Stomach (tissue), 8 donors: ENCODE measurements at regions not wholly inside any gene's neighbourhood (a gene's known extent, or its start where the extent isn't known, plus 50 kb on each side); places are given as distances from the start of the nearest gene placed in this dataset.

Experiments
- DNase-seq, 2 donors: peaks; one replicate each; pipeline versions ENCODE4 v3.0.0 to v3.0.0-alpha.2; 2013 to 2019
- H3K27ac ChIP-seq, 5 donors: fragments of 200-600 bp in 4 of 5; sonication (generic) in 4 of 5; one replicate each; pipeline ENCODE4 v1.5.1; 2013 to 2019; ENCODE audit warnings: mild to moderate bottlenecking in 1 of 5, moderate library complexity in 1 of 5
- H3K27me3 ChIP-seq, 3 donors: fragments of 200-600 bp; sonication (generic); one replicate each; pipeline ENCODE4 v1.5.1; 2017 to 2019; ENCODE audit warnings: mixed run types in 1 of 3
- H3K36me3 ChIP-seq, 4 donors: fragments of 200-600 bp; sonication (generic); 1 replicate in 3 of 4; 2 replicates in 1 of 4; pipeline ENCODE4 v1.5.1; 2016 to 2019
- H3K4me1 ChIP-seq, 4 donors: fragments of 200-600 bp; sonication (generic); one replicate each; pipeline ENCODE4 v1.5.1; 2016 to 2019
- H3K4me3 ChIP-seq, 4 donors: fragments of 200-600 bp; sonication (generic) in 3 of 4; one replicate each; pipeline ENCODE4 v1.5.1; 2016 to 2019; ENCODE audit warnings: mild to moderate bottlenecking in 1 of 4
- H3K9me3 ChIP-seq, 4 donors: fragments of 200-600 bp; sonication (generic); one replicate each; pipeline ENCODE4 v1.5.1; 2016 to 2019
- EP300 ChIP-seq: sonication (generic); formaldehyde crosslinking; IDR thresholded peaks from one replicate; pipeline ENCODE4 v1.6.1; 2017; ENCODE audit warnings: antibody characterized with exemption
- POLR2A ChIP-seq, 4 donors: fragments of 450-650 bp; IDR thresholded peaks; one replicate each; pipeline ENCODE4 v1.6.1; 2016; ENCODE audit warnings: antibody characterized with exemption in 4 of 4, control low read depth in 2 of 4, mild to moderate bottlenecking in 1 of 4, moderate library complexity in 1 of 4
- POLR2AphosphoS5 ChIP-seq, 3 donors: sonication (generic); formaldehyde crosslinking; IDR thresholded peaks; one replicate each; pipeline ENCODE4 v1.6.1; 2016; ENCODE audit warnings: antibody characterized with exemption in 3 of 3
- WGBS, 5 donors: extraction: QIAGEN DNeasy Blood & Tissue Kit in 3 of 5; methylation state at CpG; one replicate each; pipeline versions ENCODE4 v1.1.5 to v1.1.7; 2013 to 2018; 5-methylcytosine and 5-hydroxymethylcytosine counted together
- intact Hi-C: fragments of 100-400 bp; cut with DNase I; formaldehyde crosslinking; loops from one replicate; pipeline ENCODE4 v1.15.1; 2023; ENCODE audit warnings: low total_unique reads
- TF ChIP-seq, protein P1 (sequence below), 7 experiments: fragments of 450-650 bp in 4 of 7; fragments of 200-600 bp in 3 of 7; sonication (generic) in 3 of 7; IDR thresholded peaks; one replicate each; pipeline ENCODE4 v1.5.1; 2016 to 2019; ENCODE audit warnings: antibody characterized with exemption in 7 of 7, control low read depth in 2 of 7, mild to moderate bottlenecking in 1 of 7
- donor health status: healthy with polysubstance abuse.
- donor health status: Bipolar disorder and iron deficiency.
- donor health status: healthy.

- peaks cover under 1 to 43% (median 31%) of the 10 kb centered on the region in 4 donors for H3K9me3 ChIP-seq
- no peaks in the 10 kb centered on the region for H3K36me3 ChIP-seq
- intact Hi-C loops = no loop called here
- no peak overlapping the region for H3K4me3 ChIP-seq
- no peaks in the 10 kb centered on the region for H3K4me1 ChIP-seq
- TF ChIP-seq POLR2AphosphoS5 (IDR thresholded peaks at IDR 0.05) (no peak), EP300 (no peak), POLR2A (IDR thresholded peaks at IDR 0.05) (no peak)
- TF ChIP-seq, protein P1, sequence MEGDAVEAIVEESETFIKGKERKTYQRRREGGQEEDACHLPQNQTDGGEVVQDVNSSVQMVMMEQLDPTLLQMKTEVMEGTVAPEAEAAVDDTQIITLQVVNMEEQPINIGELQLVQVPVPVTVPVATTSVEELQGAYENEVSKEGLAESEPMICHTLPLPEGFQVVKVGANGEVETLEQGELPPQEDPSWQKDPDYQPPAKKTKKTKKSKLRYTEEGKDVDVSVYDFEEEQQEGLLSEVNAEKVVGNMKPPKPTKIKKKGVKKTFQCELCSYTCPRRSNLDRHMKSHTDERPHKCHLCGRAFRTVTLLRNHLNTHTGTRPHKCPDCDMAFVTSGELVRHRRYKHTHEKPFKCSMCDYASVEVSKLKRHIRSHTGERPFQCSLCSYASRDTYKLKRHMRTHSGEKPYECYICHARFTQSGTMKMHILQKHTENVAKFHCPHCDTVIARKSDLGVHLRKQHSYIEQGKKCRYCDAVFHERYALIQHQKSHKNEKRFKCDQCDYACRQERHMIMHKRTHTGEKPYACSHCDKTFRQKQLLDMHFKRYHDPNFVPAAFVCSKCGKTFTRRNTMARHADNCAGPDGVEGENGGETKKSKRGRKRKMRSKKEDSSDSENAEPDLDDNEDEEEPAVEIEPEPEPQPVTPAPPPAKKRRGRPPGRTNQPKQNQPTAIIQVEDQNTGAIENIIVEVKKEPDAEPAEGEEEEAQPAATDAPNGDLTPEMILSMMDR (IDR thresholded peaks at IDR 0.05) = no peak
- DNase-seq = no peak
- H3K27me3 ChIP-seq = no peaks in the 10 kb centered on the region
- H3K27ac ChIP-seq = no peak overlapping the region
Observed at GRCh38 chr2:105989070-105989469, 205.0 kb downstream of the UXS1 start.

- H3K4me3 ChIP-seq = no peak overlapping the region
- H3K27me3 ChIP-seq = no peaks in the 10 kb centered on the region
- no peaks in the 10 kb centered on the region for H3K36me3 ChIP-seq
- TF ChIP-seq POLR2A (IDR thresholded peaks at IDR 0.05) = no peak
- no peak for TF ChIP-seq POLR2AphosphoS5 (IDR thresholded peaks at IDR 0.05)
- TF ChIP-seq, protein P1 (IDR thresholded peaks at IDR 0.05) = no peak
- TF ChIP-seq EP300 = no peak
- no peak overlapping the region for H3K27ac ChIP-seq
- WGBS, 5 donors = 90 to 100% (median 93%) methylated on average over 1 of the region's 1 CpG
- DNase-seq = no peak
- H3K9me3 ChIP-seq = peaks cover 0 to 29% (median 9%) of the 10 kb centered on the region in 4 donors
- no peaks in the 10 kb centered on the region for H3K4me1 ChIP-seq
- intact Hi-C loops = no loop called here
Observed at GRCh38 chr2:105977807-105978206, 216.3 kb downstream of the UXS1 start.

GRCh38 chr2:105977212-105977611 is 216.9 kb downstream of the UXS1 start:
- H3K4me1 ChIP-seq = no peaks in the 10 kb centered on the region
- no peak overlapping the region for H3K4me3 ChIP-seq
- intact Hi-C loops = no loop called here
- 79 to 86% (median 83%) methylated on average over 5 of the region's 5 CpGs for WGBS, 5 donors
- TF ChIP-seq POLR2A (IDR thresholded peaks at IDR 0.05) = no peak
- no peak for TF ChIP-seq EP300
- TF ChIP-seq POLR2AphosphoS5 (IDR thresholded peaks at IDR 0.05) = no peak
- TF ChIP-seq, protein P1 (IDR thresholded peaks at IDR 0.05) = no peak
- DNase-seq = no peak
- no peaks in the 10 kb centered on the region for H3K36me3 ChIP-seq
- H3K9me3 ChIP-seq = peaks cover 0 to 29% (median 9%) of the 10 kb centered on the region in 4 donors
- H3K27me3 ChIP-seq = no peaks in the 10 kb centered on the region
- H3K27ac ChIP-seq = no peak overlapping the region

GRCh38 chr2:105974812-105975211 is 219.3 kb downstream of the UXS1 start:
- no peaks in the 10 kb centered on the region for H3K27me3 ChIP-seq
- no peak overlapping the region for H3K27ac ChIP-seq
- intact Hi-C loops = no loop called here
- H3K9me3 ChIP-seq = peaks cover 0 to 29% (median 9%) of the 10 kb centered on the region in 4 donors
- no peaks in the 10 kb centered on the region for H3K36me3 ChIP-seq
- TF ChIP-seq EP300 = no peak
- TF ChIP-seq POLR2A (IDR thresholded peaks at IDR 0.05) = no peak
- TF ChIP-seq POLR2AphosphoS5 (IDR thresholded peaks at IDR 0.05) = no peak
- TF ChIP-seq, protein P1 (IDR thresholded peaks at IDR 0.05) = no peak
- no peak for DNase-seq
- H3K4me3 ChIP-seq = no peak overlapping the region
- H3K4me1 ChIP-seq = no peaks in the 10 kb centered on the region
